ENCODE measurements at regions not wholly inside any gene's neighbourhood (a gene's known extent, or its start where the extent isn't known, plus 50 kb on each side); places are given as distances from the start of the nearest gene placed in this dataset.
A peak's percentile ranks its signal among the peaks of the same experiment; 100 is the strongest.

GRCh38 chr11:92070026-92070889 lies 154.4 kb upstream of the FAT3 start:
- H3K27me3 ChIP-seq (ENCODE audit: insufficient read depth): no peaks in the 10 kb centered on the region
- no peak overlapping the region for H3K4me3 ChIP-seq (ENCODE audit: low read depth in 2 of 2, low read length in 1 of 2)
- H3K4me2 ChIP-seq: no peak overlapping the region
- ChIA-PET POLR2A (no interaction called here), CTCF (no interaction called here)
- no peaks in the 10 kb centered on the region for H3F3A ChIP-seq (replicated peaks; ENCODE audit: insufficient read depth)
- no peaks in the 10 kb centered on the region for H3K36me3 ChIP-seq (replicated peaks in 1 of 2; ENCODE audit: control insufficient read depth in 1 of 2, insufficient read depth in 2 of 2, low read length in 1 of 2)
- H3K27ac ChIP-seq (ENCODE audit: low read depth in 2 of 2, low read length in 1 of 2): no peak overlapping the region
- no peaks in the 10 kb centered on the region for H3K9me3 ChIP-seq
- TF ChIP-seq, protein P1, sequence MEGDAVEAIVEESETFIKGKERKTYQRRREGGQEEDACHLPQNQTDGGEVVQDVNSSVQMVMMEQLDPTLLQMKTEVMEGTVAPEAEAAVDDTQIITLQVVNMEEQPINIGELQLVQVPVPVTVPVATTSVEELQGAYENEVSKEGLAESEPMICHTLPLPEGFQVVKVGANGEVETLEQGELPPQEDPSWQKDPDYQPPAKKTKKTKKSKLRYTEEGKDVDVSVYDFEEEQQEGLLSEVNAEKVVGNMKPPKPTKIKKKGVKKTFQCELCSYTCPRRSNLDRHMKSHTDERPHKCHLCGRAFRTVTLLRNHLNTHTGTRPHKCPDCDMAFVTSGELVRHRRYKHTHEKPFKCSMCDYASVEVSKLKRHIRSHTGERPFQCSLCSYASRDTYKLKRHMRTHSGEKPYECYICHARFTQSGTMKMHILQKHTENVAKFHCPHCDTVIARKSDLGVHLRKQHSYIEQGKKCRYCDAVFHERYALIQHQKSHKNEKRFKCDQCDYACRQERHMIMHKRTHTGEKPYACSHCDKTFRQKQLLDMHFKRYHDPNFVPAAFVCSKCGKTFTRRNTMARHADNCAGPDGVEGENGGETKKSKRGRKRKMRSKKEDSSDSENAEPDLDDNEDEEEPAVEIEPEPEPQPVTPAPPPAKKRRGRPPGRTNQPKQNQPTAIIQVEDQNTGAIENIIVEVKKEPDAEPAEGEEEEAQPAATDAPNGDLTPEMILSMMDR (IDR thresholded peaks at IDR 0.05): peak; percentile 30
- TF ChIP-seq TAF1 (IDR thresholded peaks at IDR 0.05; ENCODE audit: borderline replicate concordance, low read depth, low read length): no peak
- H3K79me2 ChIP-seq (ENCODE audit: insufficient read depth): no peaks in the 10 kb centered on the region
- no peak overlapping the region for H3K9ac ChIP-seq
- H3K4me1 ChIP-seq (ENCODE audit: control insufficient read depth in 1 of 2, insufficient read depth in 2 of 2, low read depth in 1 of 2, low read length in 1 of 2): peaks cover 0 to 2% of the 10 kb centered on the region in 2 experiments; a peak in 1 of 4 replicates
- no peak overlapping the region for H2AFZ ChIP-seq (ENCODE audit: low read depth)
- no peaks in the 10 kb centered on the region for H3K9me2 ChIP-seq
- no peak for DNase-seq
- no peaks in the 10 kb centered on the region for H4K20me1 ChIP-seq (ENCODE audit: insufficient read depth)
- 80% methylated on average over 1 of the region's 1 CpG for WGBS (ENCODE audit: low lambda C conversion rate)

- Histone ChIP-seq H2AFZ (ENCODE audit: low read depth) (no peak overlapping the region), H3F3A (replicated peaks; ENCODE audit: insufficient read depth) (no peaks in the 10 kb centered on the region), H3K79me2 (ENCODE audit: insufficient read depth) (no peaks in the 10 kb centered on the region), H3K4me3 (ENCODE audit: low read depth in 2 of 2, low read length in 1 of 2) (no peak overlapping the region), H3K4me1 (ENCODE audit: control insufficient read depth in 1 of 2, insufficient read depth in 2 of 2, low read depth in 1 of 2, low read length in 1 of 2) (peaks cover 0 to 2% of the 10 kb centered on the region in 2 experiments; a peak in 1 of 4 replicates), H4K20me1 (ENCODE audit: insufficient read depth) (no peaks in the 10 kb centered on the region), H3K27ac (ENCODE audit: low read depth in 2 of 2, low read length in 1 of 2) (no peak overlapping the region), H3K4me2 (no peak overlapping the region), H3K9me2 (no peaks in the 10 kb centered on the region), H3K27me3 (ENCODE audit: insufficient read depth) (no peaks in the 10 kb centered on the region), H3K9ac (no peak overlapping the region), H3K9me3 (no peaks in the 10 kb centered on the region), H3K36me3 (replicated peaks in 1 of 2; ENCODE audit: control insufficient read depth in 1 of 2, insufficient read depth in 2 of 2, low read length in 1 of 2) (no peaks in the 10 kb centered on the region)
- TF ChIP-seq IRF3 (IDR thresholded peaks at IDR 0.05; ENCODE audit: low read depth, low read length) (no peak), GATA2 (CRISPR knock-in tag; IDR thresholded peaks at IDR 0.05) (peak; percentile 56), SMC3 (IDR thresholded peaks at IDR 0.05; ENCODE audit: low read depth, low read length) (no peak)
- ChIA-PET CTCF (interaction anchor here (1.0 kb wide), 1 partner anchor 819 kb away, joined by 3 read pairs; no protein-coding TSS in a partner anchor), POLR2A (no interaction called here)
- DNase-seq: peak; percentile 7
Observed at GRCh38 chr11:92067016-92067415, 157.6 kb upstream of the FAT3 start.

Data from SK-N-SH (cell line).